Lung (tissue), 11 donors: ENCODE measurements at regions not wholly inside any gene's neighbourhood (a gene's known extent, or its start where the extent isn't known, plus 50 kb on each side); places are given as distances from the start of the nearest gene placed in this dataset.

Experiments used
- ATAC-seq: fragments of 200-7000 bp; cut with Tn5 transposase; one replicate; pipeline ENCODE4 v1.9.1; 2020; ENCODE audit warnings: moderate number of reproducible peaks; ENCODE audit not compliant: insufficient read depth, low FRiP score
- DNase-seq, 3 donors: peaks; one replicate each; pipeline ENCODE4 v3.0.0-alpha.2; 2013 to 2017
- H3K27ac ChIP-seq, 2 donors: one replicate each; pipeline ENCODE4 v1.5.1; 2013; ENCODE audit warnings: mild to moderate bottlenecking in 2 of 2, moderate library complexity in 2 of 2, control low read depth in 1 of 2, inconsistent platforms in 1 of 2, low read depth in 1 of 2, low read length in 1 of 2
- H3K27me3 ChIP-seq, 3 donors: one replicate each; pipeline ENCODE4 v1.5.1; 2013; ENCODE audit warnings: low read length in 2 of 3; ENCODE audit not compliant: control insufficient read depth in 3 of 3, insufficient read depth in 3 of 3
- H3K36me3 ChIP-seq, 4 donors: one replicate each; pipeline ENCODE4 v1.5.1; 2013; ENCODE audit warnings: low read length in 4 of 4, mild to moderate bottlenecking in 1 of 4, moderate library complexity in 1 of 4; ENCODE audit not compliant: control insufficient read depth in 4 of 4, insufficient read depth in 4 of 4
- H3K4me1 ChIP-seq, 5 donors: one replicate each; pipeline ENCODE4 v1.5.1; 2013; ENCODE audit warnings: low read length in 5 of 5, mild to moderate bottlenecking in 2 of 5, moderate library complexity in 1 of 5; ENCODE audit not compliant: control insufficient read depth in 5 of 5, insufficient read depth in 5 of 5
- H3K4me3 ChIP-seq: one replicate; pipeline ENCODE4 v1.5.1; 2013; ENCODE audit warnings: mild to moderate bottlenecking, control low read depth, moderate library complexity
- H3K9ac ChIP-seq, 2 donors: one replicate each; pipeline ENCODE4 v1.5.1; 2013; ENCODE audit warnings: low read length in 2 of 2, control low read depth in 1 of 2; ENCODE audit not compliant: insufficient read depth in 1 of 2
- H3K9me3 ChIP-seq, 4 donors: one replicate each; pipeline ENCODE4 v1.5.1; 2013; ENCODE audit warnings: low read length in 3 of 4, mild to moderate bottlenecking in 1 of 4, moderate library complexity in 1 of 4; ENCODE audit not compliant: control insufficient read depth in 4 of 4, insufficient read depth in 3 of 4
- WGBS, 2 donors: extraction: QIAGEN DNeasy Blood & Tissue Kit; methylation state at CpG; one replicate each; pipeline ENCODE4 v1.1.7; 2013; 5-methylcytosine and 5-hydroxymethylcytosine counted together
- TF ChIP-seq, protein P1 (sequence below): IDR thresholded peaks from 2 replicates; pipeline ENCODE4 v1.5.1; 2012; ENCODE audit warnings: mild to moderate bottlenecking; ENCODE audit errors: control extremely low read depth, extremely low read depth
- donor health status: control.
- donor health status: control.
- donor health status: Bipolar disorder and iron deficiency.
- donor health status: healthy.
- donor health status: DM: yes; HTN: yes; CAD: no.

DNA sequence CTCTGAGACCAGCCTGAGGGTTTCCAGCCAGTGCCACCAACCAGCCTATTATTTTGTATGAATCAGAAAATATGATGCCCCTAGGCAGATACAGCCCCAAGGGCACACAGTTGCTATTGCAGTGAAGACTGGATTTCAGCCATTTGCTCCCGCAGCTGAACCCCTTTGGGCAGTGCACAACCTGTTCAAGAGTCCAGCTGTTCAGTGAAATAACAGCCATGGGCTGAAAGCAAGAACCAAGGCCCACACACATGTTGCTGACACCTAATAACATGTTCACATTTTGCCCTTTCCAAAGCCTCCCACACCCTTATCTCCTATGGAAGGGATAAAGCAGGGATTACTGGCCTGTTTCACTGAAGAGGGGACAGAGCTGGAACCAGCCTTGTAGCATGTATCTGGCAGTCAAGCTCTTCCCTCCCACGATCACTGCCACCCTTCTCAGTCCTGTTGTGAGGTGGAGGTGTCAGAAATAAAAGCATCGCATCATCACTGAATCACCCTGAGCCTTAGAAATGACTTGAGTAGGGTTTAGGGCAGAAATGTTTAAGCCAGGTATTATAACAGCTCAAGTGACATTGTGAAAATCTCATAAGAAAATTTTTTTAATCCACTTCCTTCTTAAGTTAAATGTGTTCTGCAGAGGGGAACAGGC is 137.1 kb upstream of the FSTL4 start:
- Histone ChIP-seq H3K36me3 (no peaks in the 10 kb centered on the region), H3K27ac (no peak overlapping the region), H3K4me3 (no peak overlapping the region), H3K9me3 (no peaks in the 10 kb centered on the region), H3K27me3 (no peaks in the 10 kb centered on the region), H3K9ac (no peak overlapping the region), H3K4me1 (no peaks in the 10 kb centered on the region)
- ATAC-seq (no peak), DNase-seq (peak in 1 of 3 donors; percentile 18)
- TF ChIP-seq, protein P1, sequence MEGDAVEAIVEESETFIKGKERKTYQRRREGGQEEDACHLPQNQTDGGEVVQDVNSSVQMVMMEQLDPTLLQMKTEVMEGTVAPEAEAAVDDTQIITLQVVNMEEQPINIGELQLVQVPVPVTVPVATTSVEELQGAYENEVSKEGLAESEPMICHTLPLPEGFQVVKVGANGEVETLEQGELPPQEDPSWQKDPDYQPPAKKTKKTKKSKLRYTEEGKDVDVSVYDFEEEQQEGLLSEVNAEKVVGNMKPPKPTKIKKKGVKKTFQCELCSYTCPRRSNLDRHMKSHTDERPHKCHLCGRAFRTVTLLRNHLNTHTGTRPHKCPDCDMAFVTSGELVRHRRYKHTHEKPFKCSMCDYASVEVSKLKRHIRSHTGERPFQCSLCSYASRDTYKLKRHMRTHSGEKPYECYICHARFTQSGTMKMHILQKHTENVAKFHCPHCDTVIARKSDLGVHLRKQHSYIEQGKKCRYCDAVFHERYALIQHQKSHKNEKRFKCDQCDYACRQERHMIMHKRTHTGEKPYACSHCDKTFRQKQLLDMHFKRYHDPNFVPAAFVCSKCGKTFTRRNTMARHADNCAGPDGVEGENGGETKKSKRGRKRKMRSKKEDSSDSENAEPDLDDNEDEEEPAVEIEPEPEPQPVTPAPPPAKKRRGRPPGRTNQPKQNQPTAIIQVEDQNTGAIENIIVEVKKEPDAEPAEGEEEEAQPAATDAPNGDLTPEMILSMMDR = no peak
- WGBS, 2 donors = 85 to 93% methylated on average over 3 of the region's 3 CpGs

DNA sequence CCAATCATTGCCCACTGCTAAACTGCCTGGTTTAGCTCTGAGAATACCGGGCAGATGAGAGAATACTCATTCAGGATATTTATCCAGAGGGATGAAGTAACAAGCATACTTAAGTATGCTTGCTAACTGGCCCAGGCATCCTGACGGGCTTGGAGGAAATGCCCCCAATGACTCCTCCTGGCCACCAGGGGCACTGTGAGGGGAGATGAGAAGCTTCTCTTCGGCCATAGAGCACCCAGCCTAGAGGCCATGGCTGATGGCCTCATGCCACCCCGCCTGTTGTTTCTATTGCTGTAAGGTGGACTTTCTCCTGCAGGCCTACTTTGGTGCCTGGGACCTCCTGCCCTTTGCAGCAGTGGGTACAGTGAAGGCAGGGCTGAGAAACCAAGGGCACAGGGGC is 134.5 kb upstream of the FSTL4 start:
- Histone ChIP-seq H3K27me3 (peaks cover 0 to 2% (median 2%) of the 10 kb centered on the region in 3 donors), H3K27ac (no peak overlapping the region), H3K9me3 (no peaks in the 10 kb centered on the region), H3K36me3 (no peaks in the 10 kb centered on the region), H3K4me1 (peaks cover 0 to 2% (median 0%) of the 10 kb centered on the region in 5 donors), H3K4me3 (no peak overlapping the region), H3K9ac (no peak overlapping the region)
- DNase-seq (no peak), ATAC-seq (no peak)
- WGBS, 2 donors = 84% methylated on average over 4 of the region's 4 CpGs
- TF ChIP-seq, protein P1 = no peak

DNA sequence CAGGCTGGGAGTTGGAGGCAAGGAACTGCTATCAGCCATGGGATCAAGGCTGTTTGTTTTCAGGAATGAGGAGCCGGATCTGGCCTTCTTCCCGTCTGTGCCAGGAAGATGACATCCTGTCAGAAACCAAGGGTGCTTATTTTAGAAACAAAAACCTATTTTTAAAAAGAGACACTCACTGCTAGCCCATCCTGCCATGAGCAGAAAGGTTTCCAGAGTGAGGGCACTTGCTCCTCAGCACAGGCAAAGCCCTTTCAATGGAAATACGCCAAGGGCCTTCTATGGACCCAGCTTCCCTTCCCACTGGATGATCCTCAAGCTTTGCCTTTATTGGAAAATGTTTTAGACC is 132.6 kb upstream of the FSTL4 start:
- TF ChIP-seq, protein P1 = no peak
- peaks cover 0 to 2% (median 0%) of the 10 kb centered on the region in 5 donors for H3K4me1 ChIP-seq
- no peaks in the 10 kb centered on the region for H3K36me3 ChIP-seq
- no peak overlapping the region for H3K9ac ChIP-seq
- 46 to 61% methylated on average over 3 of the region's 3 CpGs for whole genome bisulfite sequencing, 2 donors
- peaks cover 0 to 2% (median 2%) of the 10 kb centered on the region in 3 donors for H3K27me3 ChIP-seq
- ATAC-seq = no peak
- H3K4me3 ChIP-seq = no peak overlapping the region
- H3K9me3 ChIP-seq = no peaks in the 10 kb centered on the region
- no peak overlapping the region for H3K27ac ChIP-seq
- no peak for DNase-seq
